GM12878 (cell line): ENCODE measurements at regions not wholly inside any gene's neighbourhood (a gene's known extent, or its start where the extent isn't known, plus 50 kb on each side); places are given as distances from the start of the nearest gene placed in this dataset.

Experiments
- CEBPB ChIP-seq, 2 experiments: fragments of 150-350 bp in 1 of 2; IDR thresholded peaks; 2 replicates each; pipeline ENCODE4 v1.6.1; 2012 to 2014; ENCODE audit warnings: low read depth in 2 of 2, low read length in 2 of 2, borderline replicate concordance in 1 of 2, inconsistent platforms in 1 of 2
- CUX1 ChIP-seq: IDR thresholded peaks from 2 replicates; pipeline ENCODE4 v1.6.1; 2012; ENCODE audit warnings: improper control_type of control experiment, low read depth, low read length; ENCODE audit not compliant: insufficient replicate concordance
- NKRF ChIP-seq: fragments of 450-650 bp; conservative IDR thresholded peaks from 2 replicates; pipeline ENCODE4 v1.6.1; 2017; ENCODE audit warnings: mild to moderate bottlenecking, moderate library complexity
- PAX5 ChIP-seq: IDR thresholded peaks from 2 replicates; pipeline ENCODE4 v1.6.1; 2011; ENCODE audit warnings: low read depth, low read length, borderline replicate concordance
- TCF3 ChIP-seq: IDR thresholded peaks from 2 replicates; pipeline ENCODE4 v1.6.1; 2012; ENCODE audit warnings: low read depth, mild to moderate bottlenecking, low read length, borderline replicate concordance; ENCODE audit not compliant: insufficient read depth
- ZSCAN29 ChIP-seq: fragments of 450-650 bp; IDR thresholded peaks from 2 replicates; pipeline ENCODE4 v1.6.1; 2017; ENCODE audit warnings: mild to moderate bottlenecking, moderate library complexity
- ZZZ3 ChIP-seq: IDR thresholded peaks from 2 replicates; pipeline ENCODE4 v1.6.1; 2011; ENCODE audit warnings: low read depth; ENCODE audit not compliant: control insufficient read depth, insufficient read length
- TF ChIP-seq, protein P1 (sequence below): fragments of 450-650 bp; IDR thresholded peaks from 2 replicates; pipeline ENCODE4 v1.6.1; 2016; ENCODE audit warnings: mild to moderate bottlenecking

DNA sequence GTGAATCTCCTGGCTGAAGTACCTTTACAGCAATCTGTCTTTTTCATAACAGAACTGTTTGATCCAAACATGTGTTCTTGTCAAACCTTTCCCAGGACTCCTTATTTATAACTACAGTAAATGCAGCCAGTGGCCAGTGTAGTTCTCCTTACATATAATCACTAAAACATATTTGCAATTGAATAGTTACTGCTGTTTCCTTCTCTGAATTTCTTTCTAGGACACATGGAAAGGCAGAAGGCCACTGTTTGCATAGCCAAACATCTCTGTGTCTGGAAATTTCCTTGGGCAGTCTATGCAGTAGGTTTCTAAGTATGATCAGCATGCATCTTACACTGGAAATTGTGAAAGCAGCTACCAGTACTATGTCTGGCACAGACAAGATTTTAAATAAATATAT is 57.4 kb upstream of the COL3A1 start (continued):
- TF ChIP-seq PAX5 (no peak), NKRF (no peak), CUX1 (no peak), CEBPB (IDR thresholded peaks at IDR 0.05; ENCODE audit: borderline replicate concordance in 1 of 2, low read depth in 2 of 2, low read length in 2 of 2) (no peak), TCF3 (no peak), ZZZ3 (no peak), ZSCAN29 (no peak)
- TF ChIP-seq, protein P1, sequence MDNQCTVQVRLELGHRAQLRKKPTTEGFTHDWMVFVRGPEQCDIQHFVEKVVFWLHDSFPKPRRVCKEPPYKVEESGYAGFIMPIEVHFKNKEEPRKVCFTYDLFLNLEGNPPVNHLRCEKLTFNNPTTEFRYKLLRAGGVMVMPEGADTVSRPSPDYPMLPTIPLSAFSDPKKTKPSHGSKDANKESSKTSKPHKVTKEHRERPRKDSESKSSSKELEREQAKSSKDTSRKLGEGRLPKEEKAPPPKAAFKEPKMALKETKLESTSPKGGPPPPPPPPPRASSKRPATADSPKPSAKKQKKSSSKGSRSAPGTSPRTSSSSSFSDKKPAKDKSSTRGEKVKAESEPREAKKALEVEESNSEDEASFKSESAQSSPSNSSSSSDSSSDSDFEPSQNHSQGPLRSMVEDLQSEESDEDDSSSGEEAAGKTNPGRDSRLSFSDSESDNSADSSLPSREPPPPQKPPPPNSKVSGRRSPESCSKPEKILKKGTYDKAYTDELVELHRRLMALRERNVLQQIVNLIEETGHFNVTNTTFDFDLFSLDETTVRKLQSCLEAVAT = no peak
